ENCODE measurements at regions not wholly inside any gene's neighbourhood (a gene's known extent, or its start where the extent isn't known, plus 50 kb on each side); places are given as distances from the start of the nearest gene placed in this dataset.
A peak's percentile ranks its signal among the peaks of the same experiment; 100 is the strongest.

- no peak for DNase-seq
These were observed 182.7 kb downstream of the PABPC4L start for GRCh38 chr4:134018846-134019245.

GRCh38 chr4:134001057-134001456, 200.5 kb downstream of the PABPC4L start:
- no peak for DNase-seq

GRCh38 chr4:133997436-133997835, 204.2 kb downstream of the PABPC4L start:
- DNase-seq = no peak

- DNase-seq = no peak
These were observed 205.0 kb downstream of the PABPC4L start for GRCh38 chr4:133996431-133997121.

- DNase-seq = no peak
These were observed 206.2 kb downstream of the PABPC4L start for GRCh38 chr4:133995243-133995960.

GRCh38 chr4:133982533-133983224, 218.9 kb downstream of the PABPC4L start:
- no peak for DNase-seq

- DNase-seq = no peak
These were observed 220.3 kb downstream of the PABPC4L start for GRCh38 chr4:133981327-133981726.

GRCh38 chr4:133972586-133972985, 229.0 kb downstream of the PABPC4L start:
- DNase-seq = no peak

GRCh38 chr4:133969202-133969848, 232.3 kb downstream of the PABPC4L start:
- DNase-seq = peak; percentile 4 to 13

GRCh38 chr4:133968174-133968573, 233.4 kb downstream of the PABPC4L start:
- no peak for DNase-seq

GRCh38 chr4:133960975-133961374, 240.6 kb downstream of the PABPC4L start:
- DNase-seq = no peak

GRCh38 chr4:133943081-133943480, 258.5 kb downstream of the PABPC4L start:
- no peak for DNase-seq

GRCh38 chr4:133938061-133938460, 263.5 kb downstream of the PABPC4L start:
- DNase-seq = no peak

- no peak for DNase-seq
These were observed 271.9 kb downstream of the PABPC4L start for GRCh38 chr4:133929531-133930239.

- DNase-seq = no peak
These were observed 280.1 kb downstream of the PABPC4L start for GRCh38 chr4:133921280-133922195.

- DNase-seq = no peak
These were observed 281.4 kb downstream of the PABPC4L start for GRCh38 chr4:133920236-133920635.

GRCh38 chr4:133910165-133910564, 291.4 kb downstream of the PABPC4L start:
- DNase-seq = no peak

GRCh38 chr4:133903029-133903428, 298.6 kb downstream of the PABPC4L start:
- no peak for DNase-seq

GRCh38 chr4:133891011-133891410, 310.6 kb downstream of the PABPC4L start:
- DNase-seq = no peak

- no peak for DNase-seq
These were observed 313.9 kb downstream of the PABPC4L start for GRCh38 chr4:133887723-133888122.

- no peak for DNase-seq
These were observed 332.1 kb downstream of the PABPC4L start for GRCh38 chr4:133869486-133869885.

GRCh38 chr4:133868856-133869255, 332.7 kb downstream of the PABPC4L start:
- DNase-seq = no peak

Measured in NCI-H2081 (cell line).